Epithelial cell of proximal tubule (primary cell): ENCODE measurements at regions not wholly inside any gene's neighbourhood (a gene's known extent, or its start where the extent isn't known, plus 50 kb on each side); places are given as distances from the start of the nearest gene placed in this dataset.

Source experiments
- DNase-seq: peaks from one replicate; pipeline ENCODE4 v3.0.0-alpha.2; 2011; ENCODE audit warnings: low read depth
- H3K4me3 ChIP-seq: 2 replicates; pipeline ENCODE4 v1.5.1; 2011; ENCODE audit warnings: low read depth, mild to moderate bottlenecking, low read length
- CTCF ChIP-seq: conservative IDR thresholded peaks from 2 replicates; pipeline ENCODE4 v1.5.1; 2012; ENCODE audit warnings: low read depth, mild to moderate bottlenecking, low read length

GRCh38 chr21:38894899-38895298 lies 89.2 kb downstream of the ETS2 start:
- DNase-seq, result no peak
- TF ChIP-seq CTCF, result no peak

GRCh38 chr21:38888991-38889561 lies 83.3 kb downstream of the ETS2 start:
- no peak for DNase-seq
- TF ChIP-seq CTCF, result no peak

More at GRCh38 chr21:38894899-38895298, 89.2 kb downstream of the ETS2 start:
- H3K4me3 ChIP-seq, result no peak overlapping the region

GRCh38 chr21:38887749-38888148 lies 82.0 kb downstream of the ETS2 start:
- no peak overlapping the region for H3K4me3 ChIP-seq
- TF ChIP-seq CTCF, result no peak
- DNase-seq, result no peak

More at GRCh38 chr21:38888991-38889561, 83.3 kb downstream of the ETS2 start:
- no peak overlapping the region for H3K4me3 ChIP-seq

- no peak for TF ChIP-seq CTCF
- no peak overlapping the region for H3K4me3 ChIP-seq
- DNase-seq, result no peak
These were observed 81.4 kb downstream of the ETS2 start for GRCh38 chr21:38887062-38887686.

- TF ChIP-seq CTCF, result no peak
- no peak for DNase-seq
- H3K4me3 ChIP-seq, result no peak overlapping the region
These were observed 80.2 kb downstream of the ETS2 start for GRCh38 chr21:38885909-38886308.

GRCh38 chr21:38884440-38884839 lies 78.7 kb downstream of the ETS2 start:
- TF ChIP-seq CTCF, result no peak
- DNase-seq, result no peak
- H3K4me3 ChIP-seq, result no peak overlapping the region

GRCh38 chr21:38883142-38883541 lies 77.4 kb downstream of the ETS2 start:
- DNase-seq, result no peak
- H3K4me3 ChIP-seq, result no peak overlapping the region
- no peak for TF ChIP-seq CTCF
